ENCODE measurements at regions not wholly inside any gene's neighbourhood (a gene's known extent, or its start where the extent isn't known, plus 50 kb on each side); places are given as distances from the start of the nearest gene placed in this dataset.

DNA sequence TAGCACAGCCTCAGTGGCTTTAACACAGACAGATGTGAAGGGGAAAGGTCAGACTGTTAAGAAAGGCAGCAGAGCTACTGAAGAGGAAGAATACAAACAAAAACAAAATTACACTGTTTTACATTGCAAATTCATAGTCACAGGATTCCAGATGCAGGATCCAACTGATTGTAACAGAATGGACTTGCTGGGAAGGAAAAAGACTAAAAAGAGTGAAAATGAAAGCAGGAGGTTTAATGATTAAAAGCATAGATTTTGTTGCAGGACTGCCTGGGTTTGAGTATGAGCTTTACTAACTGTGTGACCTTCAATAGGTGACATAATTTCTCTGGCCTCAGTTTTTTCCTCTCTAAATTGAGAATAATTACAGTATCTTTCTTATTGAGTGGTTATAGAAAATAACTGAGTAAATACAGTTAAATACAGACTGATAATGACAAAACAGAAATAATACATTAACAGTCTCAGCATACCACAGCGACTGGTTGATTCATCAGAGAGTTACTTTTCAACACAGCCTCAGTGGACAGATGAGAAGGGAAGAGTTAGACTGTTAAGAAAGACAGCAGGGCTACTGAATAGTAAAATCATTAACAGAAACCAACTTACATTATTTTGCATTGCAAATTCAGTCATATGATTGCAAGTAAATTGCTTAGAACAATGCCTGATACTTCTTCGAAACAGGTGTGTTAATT, 704.2 kb upstream of the TENM4 start:
- no peak overlapping the region for H3K9ac ChIP-seq (ENCODE audit: low read length)

DNA sequence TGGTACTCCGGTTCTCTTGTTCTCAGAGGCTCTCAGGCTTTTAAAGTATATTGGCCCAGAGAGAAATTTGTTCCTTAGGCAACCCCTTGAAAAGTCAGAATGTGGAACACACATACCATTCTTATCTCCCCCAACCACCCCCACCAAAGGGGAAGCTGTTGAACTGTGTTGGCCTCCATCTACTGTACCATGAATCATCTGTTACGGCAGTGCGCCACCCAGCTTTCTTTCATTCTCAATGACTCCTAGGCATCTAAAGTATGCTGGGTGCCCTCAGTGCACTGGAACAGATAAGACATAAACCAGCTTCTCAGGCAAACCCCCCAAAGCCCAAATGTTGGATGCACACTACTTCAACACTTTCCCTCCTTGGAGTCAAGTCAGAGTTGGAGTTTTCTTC, 696.2 kb upstream of the TENM4 start:
- Histone ChIP-seq H3K36me3 (ENCODE audit: control insufficient read depth, insufficient read depth, low read length) (no peaks in the 10 kb centered on the region), H3K27me3 (ENCODE audit: control insufficient read depth, insufficient read depth, low read length) (no peaks in the 10 kb centered on the region), H3K9ac (ENCODE audit: low read length) (no peak overlapping the region), H3K4me3 (ENCODE audit: low read length) (no peak overlapping the region), H3K9me3 (ENCODE audit: control insufficient read depth, low read length) (no peaks in the 10 kb centered on the region), H3K4me1 (ENCODE audit: control insufficient read depth, insufficient read depth, low read length) (peaks cover 11% of the 10 kb centered on the region)

More for the DNA sequence above, 704.2 kb upstream of the TENM4 start:
- Histone ChIP-seq H3K9me3 (ENCODE audit: control insufficient read depth, low read length) (no peaks in the 10 kb centered on the region), H3K4me1 (ENCODE audit: control insufficient read depth, insufficient read depth, low read length) (no peaks in the 10 kb centered on the region), H3K4me3 (ENCODE audit: low read length) (no peak overlapping the region), H3K36me3 (ENCODE audit: control insufficient read depth, insufficient read depth, low read length) (no peaks in the 10 kb centered on the region), H3K27me3 (ENCODE audit: control insufficient read depth, insufficient read depth, low read length) (no peaks in the 10 kb centered on the region)

DNA sequence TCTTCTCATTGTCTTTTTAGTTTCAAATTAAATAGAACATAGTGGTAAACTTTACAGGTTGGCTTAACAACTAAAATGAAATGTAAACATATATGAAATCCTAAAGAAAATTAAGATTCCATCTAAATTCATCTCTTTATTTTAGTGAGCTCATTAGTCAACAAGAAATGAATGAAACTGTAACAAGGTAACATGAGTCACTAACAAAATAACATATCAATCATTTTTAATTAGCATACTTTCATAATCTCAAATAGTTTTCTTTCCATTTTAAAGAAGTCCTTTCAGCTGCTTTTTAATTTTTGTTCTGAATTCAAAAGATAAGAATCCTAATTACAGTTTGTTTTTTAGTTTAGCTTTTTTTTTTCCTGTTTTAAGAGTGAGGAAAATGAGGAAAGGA, 688.6 kb upstream of the TENM4 start:
- no peak overlapping the region for H3K9ac ChIP-seq (ENCODE audit: low read length)
- H3K4me1 ChIP-seq (ENCODE audit: control insufficient read depth, insufficient read depth, low read length), result no peaks in the 10 kb centered on the region
- no peak overlapping the region for H3K4me3 ChIP-seq (ENCODE audit: low read length)
- H3K27me3 ChIP-seq (ENCODE audit: control insufficient read depth, insufficient read depth, low read length), result no peaks in the 10 kb centered on the region
- H3K36me3 ChIP-seq (ENCODE audit: control insufficient read depth, insufficient read depth, low read length), result no peaks in the 10 kb centered on the region
- H3K9me3 ChIP-seq (ENCODE audit: control insufficient read depth, low read length), result no peaks in the 10 kb centered on the region

GRCh38 chr11:80122211-80122610, 681.4 kb upstream of the TENM4 start:
- H3K4me3 ChIP-seq (ENCODE audit: low read length), result no peak overlapping the region
- no peak overlapping the region for H3K9ac ChIP-seq (ENCODE audit: low read length)
- H3K4me1 ChIP-seq (ENCODE audit: control insufficient read depth, insufficient read depth, low read length), result peaks cover 9% of the 10 kb centered on the region
- H3K27me3 ChIP-seq (ENCODE audit: control insufficient read depth, insufficient read depth, low read length), result no peaks in the 10 kb centered on the region
- no peaks in the 10 kb centered on the region for H3K36me3 ChIP-seq (ENCODE audit: control insufficient read depth, insufficient read depth, low read length)
- no peaks in the 10 kb centered on the region for H3K9me3 ChIP-seq (ENCODE audit: control insufficient read depth, low read length)

DNA sequence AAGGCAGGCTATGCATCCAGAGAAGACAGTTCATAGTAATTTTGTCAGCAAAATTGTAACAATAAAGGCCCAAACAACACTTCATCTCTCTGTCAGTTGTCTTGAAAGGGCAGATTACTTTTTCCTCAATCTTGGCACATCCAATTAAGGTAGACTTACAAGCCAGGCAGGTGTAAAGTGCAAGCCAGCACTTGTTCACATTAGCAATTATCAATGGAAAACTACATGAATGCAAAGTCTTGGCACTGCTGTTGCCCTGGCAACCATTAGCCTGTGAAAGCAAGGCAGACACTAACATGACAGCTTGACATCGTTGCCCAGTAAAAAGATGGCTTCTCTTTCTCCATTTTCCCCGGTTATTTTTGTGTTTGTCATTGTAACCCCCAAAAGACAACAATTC, 677.2 kb upstream of the TENM4 start:
- H3K9me3 ChIP-seq (ENCODE audit: control insufficient read depth, low read length), result no peaks in the 10 kb centered on the region
- peaks cover 9% of the 10 kb centered on the region for H3K4me1 ChIP-seq (ENCODE audit: control insufficient read depth, insufficient read depth, low read length)
- no peak overlapping the region for H3K4me3 ChIP-seq (ENCODE audit: low read length)
- no peaks in the 10 kb centered on the region for H3K36me3 ChIP-seq (ENCODE audit: control insufficient read depth, insufficient read depth, low read length)
- no peaks in the 10 kb centered on the region for H3K27me3 ChIP-seq (ENCODE audit: control insufficient read depth, insufficient read depth, low read length)
- H3K9ac ChIP-seq (ENCODE audit: low read length), result no peak overlapping the region

- H3K9ac ChIP-seq (ENCODE audit: low read length), result no peak overlapping the region
- H3K27me3 ChIP-seq (ENCODE audit: control insufficient read depth, insufficient read depth, low read length), result no peaks in the 10 kb centered on the region
- no peak overlapping the region for H3K4me3 ChIP-seq (ENCODE audit: low read length)
- peaks cover under 1% of the 10 kb centered on the region for H3K4me1 ChIP-seq (ENCODE audit: control insufficient read depth, insufficient read depth, low read length)
- no peaks in the 10 kb centered on the region for H3K36me3 ChIP-seq (ENCODE audit: control insufficient read depth, insufficient read depth, low read length)
- H3K9me3 ChIP-seq (ENCODE audit: control insufficient read depth, low read length), result no peaks in the 10 kb centered on the region
Measured at GRCh38 chr11:80116796-80117195, 676.0 kb upstream of the TENM4 start.

- H3K4me3 ChIP-seq (ENCODE audit: low read length), result no peak overlapping the region
- no peaks in the 10 kb centered on the region for H3K4me1 ChIP-seq (ENCODE audit: control insufficient read depth, insufficient read depth, low read length)
- no peaks in the 10 kb centered on the region for H3K9me3 ChIP-seq (ENCODE audit: control insufficient read depth, low read length)
- no peaks in the 10 kb centered on the region for H3K27me3 ChIP-seq (ENCODE audit: control insufficient read depth, insufficient read depth, low read length)
- no peak overlapping the region for H3K9ac ChIP-seq (ENCODE audit: low read length)
- H3K36me3 ChIP-seq (ENCODE audit: control insufficient read depth, insufficient read depth, low read length), result no peaks in the 10 kb centered on the region
Measured at GRCh38 chr11:80109652-80110051, 668.8 kb upstream of the TENM4 start.

- Histone ChIP-seq H3K36me3 (ENCODE audit: control insufficient read depth, insufficient read depth, low read length) (no peaks in the 10 kb centered on the region), H3K4me3 (ENCODE audit: low read length) (no peak overlapping the region), H3K9me3 (ENCODE audit: control insufficient read depth, low read length) (no peaks in the 10 kb centered on the region), H3K9ac (ENCODE audit: low read length) (no peak overlapping the region), H3K4me1 (ENCODE audit: control insufficient read depth, insufficient read depth, low read length) (no peaks in the 10 kb centered on the region), H3K27me3 (ENCODE audit: control insufficient read depth, insufficient read depth, low read length) (no peaks in the 10 kb centered on the region)
Measured at GRCh38 chr11:80109031-80109430, 668.2 kb upstream of the TENM4 start.

DNA sequence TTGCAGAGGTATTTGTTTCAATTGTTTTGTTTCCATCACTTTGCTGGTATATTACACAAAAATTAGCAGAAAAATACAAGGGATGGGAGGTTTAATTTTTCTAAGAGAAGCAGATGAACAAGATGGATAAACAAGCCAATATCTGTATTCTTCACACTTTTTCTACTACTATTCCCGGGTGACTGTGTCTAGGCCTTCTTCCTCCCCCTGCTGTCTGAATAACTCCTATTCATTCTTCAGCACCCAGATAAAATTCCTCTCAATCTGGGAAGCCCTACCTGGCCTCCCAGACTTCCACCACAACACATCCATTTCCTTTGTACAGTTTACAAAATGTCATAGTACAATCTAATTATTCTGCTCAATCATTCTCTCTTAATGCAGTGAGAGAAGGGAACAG, 666.6 kb upstream of the TENM4 start:
- no peak overlapping the region for H3K4me3 ChIP-seq (ENCODE audit: low read length)
- no peaks in the 10 kb centered on the region for H3K4me1 ChIP-seq (ENCODE audit: control insufficient read depth, insufficient read depth, low read length)
- no peak overlapping the region for H3K9ac ChIP-seq (ENCODE audit: low read length)
- H3K9me3 ChIP-seq (ENCODE audit: control insufficient read depth, low read length), result no peaks in the 10 kb centered on the region
- no peaks in the 10 kb centered on the region for H3K36me3 ChIP-seq (ENCODE audit: control insufficient read depth, insufficient read depth, low read length)
- H3K27me3 ChIP-seq (ENCODE audit: control insufficient read depth, insufficient read depth, low read length), result no peaks in the 10 kb centered on the region

DNA sequence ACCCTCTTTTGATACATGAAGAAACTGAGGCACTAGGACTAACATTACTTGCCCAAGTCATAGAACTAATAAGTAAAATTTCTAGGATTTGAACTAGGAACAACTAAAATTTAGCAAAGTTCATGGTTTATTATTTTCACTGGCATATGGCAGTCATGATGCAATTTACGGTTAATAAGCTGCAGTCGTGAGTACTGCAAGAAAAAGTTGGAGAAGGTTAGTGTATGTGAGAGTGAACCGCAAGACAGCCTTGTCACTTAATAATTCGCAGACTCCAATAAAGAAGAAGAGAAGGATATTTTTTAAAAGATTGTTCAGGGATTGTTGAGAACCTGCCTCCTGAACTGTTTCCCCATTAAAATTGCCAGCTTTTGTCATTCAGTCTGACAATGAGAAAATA, 663.4 kb upstream of the TENM4 start:
- Histone ChIP-seq H3K9ac (ENCODE audit: low read length) (no peak overlapping the region), H3K9me3 (ENCODE audit: control insufficient read depth, low read length) (no peaks in the 10 kb centered on the region), H3K27me3 (ENCODE audit: control insufficient read depth, insufficient read depth, low read length) (no peaks in the 10 kb centered on the region), H3K4me1 (ENCODE audit: control insufficient read depth, insufficient read depth, low read length) (no peaks in the 10 kb centered on the region), H3K4me3 (ENCODE audit: low read length) (no peak overlapping the region), H3K36me3 (ENCODE audit: control insufficient read depth, insufficient read depth, low read length) (no peaks in the 10 kb centered on the region)

GRCh38 chr11:80103142-80103859, 662.5 kb upstream of the TENM4 start:
- H3K36me3 ChIP-seq (ENCODE audit: control insufficient read depth, insufficient read depth, low read length), result no peaks in the 10 kb centered on the region
- no peaks in the 10 kb centered on the region for H3K9me3 ChIP-seq (ENCODE audit: control insufficient read depth, low read length)
- no peaks in the 10 kb centered on the region for H3K27me3 ChIP-seq (ENCODE audit: control insufficient read depth, insufficient read depth, low read length)
- no peaks in the 10 kb centered on the region for H3K4me1 ChIP-seq (ENCODE audit: control insufficient read depth, insufficient read depth, low read length)
- H3K4me3 ChIP-seq (ENCODE audit: low read length), result no peak overlapping the region
- no peak overlapping the region for H3K9ac ChIP-seq (ENCODE audit: low read length)

GRCh38 chr11:80097146-80097545, 656.3 kb upstream of the TENM4 start:
- Histone ChIP-seq H3K27me3 (ENCODE audit: control insufficient read depth, insufficient read depth, low read length) (no peaks in the 10 kb centered on the region), H3K4me1 (ENCODE audit: control insufficient read depth, insufficient read depth, low read length) (no peaks in the 10 kb centered on the region), H3K4me3 (ENCODE audit: low read length) (no peak overlapping the region), H3K9ac (ENCODE audit: low read length) (no peak overlapping the region), H3K9me3 (ENCODE audit: control insufficient read depth, low read length) (no peaks in the 10 kb centered on the region), H3K36me3 (ENCODE audit: control insufficient read depth, insufficient read depth, low read length) (no peaks in the 10 kb centered on the region)
